Memory B cell (primary cell): ENCODE measurements at regions not wholly inside any gene's neighbourhood (a gene's known extent, or its start where the extent isn't known, plus 50 kb on each side); places are given as distances from the start of the nearest gene placed in this dataset.
A peak's percentile ranks its signal among the peaks of the same experiment; 100 is the strongest.

Source experiments
- ATAC-seq: fragments of 150-1000 bp; cut with Tn5 transposase; 2 replicates; pipeline ENCODE4 v1.10.0; 2021; ENCODE audit warnings: low read depth, mild to moderate bottlenecking, moderate library complexity
- DNase-seq, 2 donors: peaks; one replicate each; pipeline ENCODE4 v3.0.0; 2022; ENCODE audit warnings: low spot score in 2 of 2
- H3K27ac Mint-ChIP-seq: one replicate; pipeline ENCODE4 v1.8.0; 2022; ENCODE audit warnings: mild to moderate bottlenecking, moderate library complexity, mixed read lengths
- H3K27me3 Mint-ChIP-seq: one replicate; pipeline ENCODE4 v1.8.0; 2022; ENCODE audit warnings: mixed read lengths
- H3K36me3 Mint-ChIP-seq: one replicate; pipeline ENCODE4 v1.8.0; 2022; ENCODE audit warnings: mild to moderate bottlenecking, mixed read lengths
- H3K4me1 Mint-ChIP-seq: one replicate; pipeline ENCODE4 v1.8.0; 2022; ENCODE audit warnings: mixed read lengths
- H3K4me3 Mint-ChIP-seq: one replicate; pipeline ENCODE4 v1.8.0; 2022; ENCODE audit warnings: mild to moderate bottlenecking, moderate library complexity, mixed read lengths
- H3K9me3 Mint-ChIP-seq: one replicate; pipeline ENCODE4 v1.8.0; 2022; ENCODE audit warnings: mixed read lengths

GRCh38 chr15:95946241-95946640, 384.3 kb upstream of the NR2F2 start:
- Mint-ChIP-seq H3K27me3 (no peaks in the 10 kb centered on the region), H3K36me3 (no peaks in the 10 kb centered on the region), H3K4me3 (no peak overlapping the region), H3K9me3 (no peaks in the 10 kb centered on the region), H3K27ac (no peak overlapping the region), H3K4me1 (no peaks in the 10 kb centered on the region)
- DNase-seq, result no peak
- ATAC-seq, result no peak

GRCh38 chr15:95946926-95947325, 383.6 kb upstream of the NR2F2 start:
- Mint-ChIP-seq H3K4me3 (no peak overlapping the region), H3K36me3 (no peaks in the 10 kb centered on the region), H3K27me3 (no peaks in the 10 kb centered on the region), H3K9me3 (peaks cover under 1% of the 10 kb centered on the region), H3K27ac (no peak overlapping the region), H3K4me1 (no peaks in the 10 kb centered on the region)
- no peak for ATAC-seq
- DNase-seq, result no peak

GRCh38 chr15:95948411-95948810, 382.1 kb upstream of the NR2F2 start:
- Mint-ChIP-seq H3K4me1 (no peaks in the 10 kb centered on the region), H3K9me3 (peaks cover 2% of the 10 kb centered on the region), H3K4me3 (no peak overlapping the region), H3K36me3 (no peaks in the 10 kb centered on the region), H3K27ac (no peak overlapping the region), H3K27me3 (no peaks in the 10 kb centered on the region)
- DNase-seq (no peak), ATAC-seq (no peak)

- Mint-ChIP-seq H3K27ac (no peak overlapping the region), H3K36me3 (no peaks in the 10 kb centered on the region), H3K4me3 (no peak overlapping the region), H3K4me1 (no peaks in the 10 kb centered on the region), H3K27me3 (no peaks in the 10 kb centered on the region), H3K9me3 (peaks cover 6% of the 10 kb centered on the region)
- DNase-seq (no peak), ATAC-seq (no peak)
These were observed 377.5 kb upstream of the NR2F2 start for GRCh38 chr15:95953032-95953431.

- H3K4me3 Mint-ChIP-seq, result no peak overlapping the region
- peaks cover 7% of the 10 kb centered on the region for H3K9me3 Mint-ChIP-seq
- H3K27ac Mint-ChIP-seq, result no peak overlapping the region
- ATAC-seq (no peak), DNase-seq (no peak)
- H3K27me3 Mint-ChIP-seq, result no peaks in the 10 kb centered on the region
- no peaks in the 10 kb centered on the region for H3K36me3 Mint-ChIP-seq
- no peaks in the 10 kb centered on the region for H3K4me1 Mint-ChIP-seq
These were observed 372.6 kb upstream of the NR2F2 start for GRCh38 chr15:95957861-95958260.

- Mint-ChIP-seq H3K27me3 (no peaks in the 10 kb centered on the region), H3K36me3 (no peaks in the 10 kb centered on the region), H3K27ac (no peak overlapping the region), H3K4me3 (no peak overlapping the region), H3K9me3 (peaks cover 7% of the 10 kb centered on the region), H3K4me1 (no peaks in the 10 kb centered on the region)
- no peak for ATAC-seq
- no peak for DNase-seq
These were observed 372.1 kb upstream of the NR2F2 start for GRCh38 chr15:95958382-95958781.

- Mint-ChIP-seq H3K27me3 (peaks cover 5% of the 10 kb centered on the region), H3K4me1 (peaks cover 4% of the 10 kb centered on the region), H3K4me3 (no peak overlapping the region), H3K27ac (no peak overlapping the region), H3K36me3 (no peaks in the 10 kb centered on the region), H3K9me3 (peaks cover 5% of the 10 kb centered on the region)
- ATAC-seq (no peak), DNase-seq (no peak)
These were observed 361.6 kb upstream of the NR2F2 start for GRCh38 chr15:95968856-95969255.

GRCh38 chr15:95970326-95970725, 360.2 kb upstream of the NR2F2 start:
- Mint-ChIP-seq H3K27ac (no peak overlapping the region), H3K4me3 (no peak overlapping the region), H3K9me3 (peaks cover 2% of the 10 kb centered on the region), H3K36me3 (no peaks in the 10 kb centered on the region), H3K27me3 (peaks cover 5% of the 10 kb centered on the region), H3K4me1 (peaks cover 8% of the 10 kb centered on the region)
- ATAC-seq, result no peak
- no peak for DNase-seq

- ATAC-seq (no peak), DNase-seq (no peak)
- Mint-ChIP-seq H3K36me3 (no peaks in the 10 kb centered on the region), H3K9me3 (peaks cover 2% of the 10 kb centered on the region), H3K27ac (no peak overlapping the region), H3K27me3 (peaks cover 5% of the 10 kb centered on the region), H3K4me1 (peaks cover 8% of the 10 kb centered on the region), H3K4me3 (no peak overlapping the region)
These were observed 358.4 kb upstream of the NR2F2 start for GRCh38 chr15:95972041-95972553.

GRCh38 chr15:95972812-95973211, 357.7 kb upstream of the NR2F2 start:
- peaks cover 8% of the 10 kb centered on the region for H3K4me1 Mint-ChIP-seq
- DNase-seq, result no peak
- peaks cover 2% of the 10 kb centered on the region for H3K9me3 Mint-ChIP-seq
- no peak for ATAC-seq
- peaks cover 5% of the 10 kb centered on the region for H3K27me3 Mint-ChIP-seq
- no peaks in the 10 kb centered on the region for H3K36me3 Mint-ChIP-seq
- no peak overlapping the region for H3K27ac Mint-ChIP-seq
- H3K4me3 Mint-ChIP-seq, result no peak overlapping the region

GRCh38 chr15:95973566-95974256, 356.8 kb upstream of the NR2F2 start:
- no peaks in the 10 kb centered on the region for H3K36me3 Mint-ChIP-seq
- peaks cover 8% of the 10 kb centered on the region for H3K4me1 Mint-ChIP-seq
- peaks cover 5% of the 10 kb centered on the region for H3K27me3 Mint-ChIP-seq
- peak; percentile 58 for ATAC-seq
- DNase-seq, result no peak
- peaks cover 2% of the 10 kb centered on the region for H3K9me3 Mint-ChIP-seq
- H3K4me3 Mint-ChIP-seq, result no peak overlapping the region
- no peak overlapping the region for H3K27ac Mint-ChIP-seq

- Mint-ChIP-seq H3K9me3 (no peaks in the 10 kb centered on the region), H3K27me3 (peaks cover 4% of the 10 kb centered on the region), H3K36me3 (no peaks in the 10 kb centered on the region), H3K27ac (no peak overlapping the region), H3K4me1 (peaks cover 8% of the 10 kb centered on the region), H3K4me3 (no peak overlapping the region)
- no peak for ATAC-seq
- no peak for DNase-seq
These were observed 355.3 kb upstream of the NR2F2 start for GRCh38 chr15:95975212-95975611.

GRCh38 chr15:95979286-95979685, 351.2 kb upstream of the NR2F2 start:
- Mint-ChIP-seq H3K36me3 (no peaks in the 10 kb centered on the region), H3K4me3 (no peak overlapping the region), H3K4me1 (peaks cover 3% of the 10 kb centered on the region), H3K27me3 (no peaks in the 10 kb centered on the region), H3K9me3 (peaks cover under 1% of the 10 kb centered on the region), H3K27ac (no peak overlapping the region)
- no peak for ATAC-seq
- no peak for DNase-seq

- no peaks in the 10 kb centered on the region for H3K36me3 Mint-ChIP-seq
- ATAC-seq (no peak), DNase-seq (no peak)
- no peak overlapping the region for H3K4me3 Mint-ChIP-seq
- H3K4me1 Mint-ChIP-seq, result no peaks in the 10 kb centered on the region
- no peak overlapping the region for H3K27ac Mint-ChIP-seq
- no peaks in the 10 kb centered on the region for H3K27me3 Mint-ChIP-seq
- peaks cover 1% of the 10 kb centered on the region for H3K9me3 Mint-ChIP-seq
These were observed 349.3 kb upstream of the NR2F2 start for GRCh38 chr15:95981209-95981608.

GRCh38 chr15:95987299-95987698, 343.2 kb upstream of the NR2F2 start:
- ATAC-seq (no peak), DNase-seq (no peak)
- Mint-ChIP-seq H3K27me3 (peaks cover 2% of the 10 kb centered on the region), H3K36me3 (no peaks in the 10 kb centered on the region), H3K27ac (no peak overlapping the region), H3K4me1 (no peaks in the 10 kb centered on the region), H3K4me3 (no peak overlapping the region), H3K9me3 (peaks cover 7% of the 10 kb centered on the region)
